SK-N-SH (cell line): ENCODE measurements at regions not wholly inside any gene's neighbourhood (a gene's known extent, or its start where the extent isn't known, plus 50 kb on each side); places are given as distances from the start of the nearest gene placed in this dataset.

Source experiments
- CTCF ChIP-seq: fragments of 200-600 bp; sonication (generic); IDR thresholded peaks from 2 replicates; pipeline ENCODE4 v1.6.1; 2017; ENCODE audit warnings: antibody characterized with exemption, mild to moderate bottlenecking, moderate library complexity
- ELF1 ChIP-seq: IDR thresholded peaks from 2 replicates; pipeline ENCODE4 v1.4.0; 2012
- FOSL2 ChIP-seq: IDR thresholded peaks from 2 replicates; pipeline ENCODE4 v1.4.0; 2012; ENCODE audit warnings: low read depth, mild to moderate bottlenecking, moderate library complexity, borderline replicate concordance
- MEF2A ChIP-seq: IDR thresholded peaks from 2 replicates; pipeline ENCODE4 v1.4.0; 2012; ENCODE audit warnings: low read depth, borderline replicate concordance
- POLR2AphosphoS5 ChIP-seq: IDR thresholded peaks from 2 replicates; pipeline ENCODE4 v1.6.1; 2012; ENCODE audit warnings: low read depth, low read length

- TF ChIP-seq FOSL2 (no peak), CTCF (no peak), ELF1 (no peak), MEF2A (no peak), POLR2AphosphoS5 (no peak)
These were observed 306.8 kb downstream of the FOXL1 start for GRCh38 chr16:86885139-86885538.
